Kidney (tissue), 13 donors: ENCODE measurements at regions not wholly inside any gene's neighbourhood (a gene's known extent, or its start where the extent isn't known, plus 50 kb on each side); places are given as distances from the start of the nearest gene placed in this dataset.

Experiments
- DNase-seq, 5 donors: peaks; one replicate each; pipeline ENCODE4 v3.0.0-alpha.2; 2013 to 2020
- FAIRE-seq: peaks from 2 replicates; lab custom pipeline; 2012; peaks lifted over from hg19 to GRCh38; lab: Jason Lieb, UNC
- H3K27ac ChIP-seq, 2 donors: one replicate each; pipeline ENCODE4 v1.7.0; 2013; ENCODE audit warnings: low read depth in 2 of 2, low read length in 2 of 2, inconsistent platforms in 1 of 2
- H3K27me3 ChIP-seq: one replicate; pipeline ENCODE4 v1.7.1; 2013; ENCODE audit warnings: low read length, inconsistent platforms; ENCODE audit not compliant: control insufficient read depth, insufficient read depth
- H3K36me3 ChIP-seq, 3 donors: one replicate each; pipeline versions ENCODE4 v1.7.0 to v1.7.1; 2013; ENCODE audit warnings: low read length in 3 of 3, control low read depth in 1 of 3, inconsistent platforms in 1 of 3; ENCODE audit not compliant: insufficient read depth in 3 of 3, control insufficient read depth in 2 of 3
- H3K4me1 ChIP-seq, 3 donors: one replicate each; pipeline versions ENCODE4 v1.7.0 to v1.7.1; 2013; ENCODE audit warnings: low read length in 3 of 3, inconsistent platforms in 1 of 3, low read depth in 1 of 3; ENCODE audit not compliant: control insufficient read depth in 2 of 3, insufficient read depth in 2 of 3
- H3K4me3 ChIP-seq, 3 donors: one replicate each; pipeline versions ENCODE4 v1.7.0 to v1.8.1; 2013; ENCODE audit warnings: low read length in 3 of 3, control low read depth in 1 of 3, inconsistent platforms in 1 of 3
- H3K9ac ChIP-seq, 3 donors: one replicate each; pipeline versions ENCODE4 v1.7.0 to v1.7.1; 2013; ENCODE audit warnings: low read length in 3 of 3, control low read depth in 1 of 3, inconsistent platforms in 1 of 3
- H3K9me3 ChIP-seq, 3 donors: one replicate each; pipeline versions ENCODE4 v1.7.0 to v1.7.1; 2013; ENCODE audit warnings: low read length in 3 of 3, control low read depth in 1 of 3, inconsistent platforms in 1 of 3; ENCODE audit not compliant: control insufficient read depth in 2 of 3, insufficient read depth in 1 of 3
- CTCF ChIP-seq: IDR thresholded peaks from 3 replicates; pipeline ENCODE4 v1.5.1; 2012; ENCODE audit warnings: mild to moderate bottlenecking, moderate library complexity, borderline replicate concordance; ENCODE audit not compliant: insufficient read depth; ENCODE audit errors: extremely low read depth
- intact Hi-C: fragments of 100-400 bp; cut with DNase I; formaldehyde crosslinking; loops from one replicate; pipeline ENCODE4 v1.11.1; 2022
- donor health status: control.
- donor health status: control.
- donor health status: control.
- donor health status: control.
- donor health status: control.
- donor health status: DM: yes; HTN: yes; CAD: no.
- donor health status: Normal renal cell carcinoma (clear cell type).

GRCh38 chr15:39265261-39265660 lies 315.6 kb upstream of the THBS1 start:
- H3K9me3 ChIP-seq = no peaks in the 10 kb centered on the region
- no peaks in the 10 kb centered on the region for H3K36me3 ChIP-seq
- no peaks in the 10 kb centered on the region for H3K27me3 ChIP-seq
- no peak overlapping the region for H3K27ac ChIP-seq
- intact Hi-C loops = no loop called here
- DNase-seq = no peak
- no peak for FAIRE-seq
- no peaks in the 10 kb centered on the region for H3K4me1 ChIP-seq
- no peak overlapping the region for H3K9ac ChIP-seq
- no peak for TF ChIP-seq CTCF
- no peak overlapping the region for H3K4me3 ChIP-seq

- no peaks in the 10 kb centered on the region for H3K27me3 ChIP-seq
- intact Hi-C loops = no loop called here
- H3K4me3 ChIP-seq = no peak overlapping the region
- H3K36me3 ChIP-seq = no peaks in the 10 kb centered on the region
- no peaks in the 10 kb centered on the region for H3K9me3 ChIP-seq
- H3K9ac ChIP-seq = no peak overlapping the region
- no peak for FAIRE-seq
- no peak overlapping the region for H3K27ac ChIP-seq
- no peak for TF ChIP-seq CTCF
- no peaks in the 10 kb centered on the region for H3K4me1 ChIP-seq
- no peak for DNase-seq
Measured at GRCh38 chr15:39266890-39267289, 314.0 kb upstream of the THBS1 start.

GRCh38 chr15:39267685-39268084 lies 313.2 kb upstream of the THBS1 start:
- Histone ChIP-seq H3K27ac (no peak overlapping the region), H3K36me3 (no peaks in the 10 kb centered on the region), H3K9ac (no peak overlapping the region), H3K9me3 (no peaks in the 10 kb centered on the region), H3K4me3 (no peak overlapping the region), H3K27me3 (no peaks in the 10 kb centered on the region), H3K4me1 (no peaks in the 10 kb centered on the region)
- TF ChIP-seq CTCF = no peak
- no peak for DNase-seq
- no peak for FAIRE-seq
- intact Hi-C loops = no loop called here

GRCh38 chr15:39269352-39269751 lies 311.5 kb upstream of the THBS1 start:
- intact Hi-C loops = no loop called here
- DNase-seq = no peak
- H3K27ac ChIP-seq = no peak overlapping the region
- no peaks in the 10 kb centered on the region for H3K4me1 ChIP-seq
- FAIRE-seq = no peak
- TF ChIP-seq CTCF = no peak
- no peak overlapping the region for H3K9ac ChIP-seq
- H3K27me3 ChIP-seq = no peaks in the 10 kb centered on the region
- H3K36me3 ChIP-seq = no peaks in the 10 kb centered on the region
- H3K4me3 ChIP-seq = no peak overlapping the region
- H3K9me3 ChIP-seq = no peaks in the 10 kb centered on the region
